H1 (cell line): ENCODE measurements at regions not wholly inside any gene's neighbourhood (a gene's known extent, or its start where the extent isn't known, plus 50 kb on each side); places are given as distances from the start of the nearest gene placed in this dataset.

Experiments used
- CTCF ChIA-PET: fragments of 300-600 bp; sonication (Branson Sonifier 250); formaldehyde crosslinking; loops from one replicate; lab custom pipeline; 2021; ENCODE audit not compliant: partially characterized antibody; lab: Charles Lee
- POLR2A ChIA-PET: fragments of 300-600 bp; sonication (Branson Sonifier 250); formaldehyde crosslinking; loops from one replicate; lab custom pipeline; 2021; ENCODE audit warnings: inconsistent platforms; ENCODE audit not compliant: partially characterized antibody; lab: Charles Lee
- DNase-seq, 2 experiments: peaks; one replicate each; pipeline versions ENCODE4 v3.0.0 to v3.0.0-alpha.2; 2010 to 2022; ENCODE audit warnings: low spot score in 2 of 2, low read depth in 1 of 2, mixed read lengths in 1 of 2
- FAIRE-seq: peaks from 2 replicates; lab custom pipeline; 2011; peaks lifted over from hg19 to GRCh38; lab: Jason Lieb, UNC
- H2AFZ ChIP-seq: 2 replicates; pipeline ENCODE4 v1.8.1; 2012; ENCODE audit warnings: low read length, inconsistent platforms
- H2AK5ac ChIP-seq: 2 replicates; pipeline ENCODE4 v1.6.1; 2013; ENCODE audit warnings: low read depth, low read length
- H2BK120ac ChIP-seq: replicated peaks from 2 replicates; pipeline ENCODE3; 2013; ENCODE audit warnings: low read depth, low read length, inconsistent platforms
- H2BK12ac ChIP-seq: 2 replicates; pipeline ENCODE4 v1.6.1; 2013; ENCODE audit warnings: low read depth, low read length
- H2BK15ac ChIP-seq: 2 replicates; pipeline ENCODE4 v1.6.1; 2013; ENCODE audit warnings: low read length
- H2BK20ac ChIP-seq: 2 replicates; pipeline ENCODE4 v1.6.1; 2013; ENCODE audit warnings: low read length
- H2BK5ac ChIP-seq: 2 replicates; pipeline ENCODE4 v1.6.1; 2013; ENCODE audit warnings: low read depth, low read length
- H3K14ac ChIP-seq: 2 replicates; pipeline ENCODE4 v1.6.1; 2013; ENCODE audit warnings: inconsistent platforms; ENCODE audit not compliant: insufficient read length
- H3K18ac ChIP-seq: 2 replicates; pipeline ENCODE4 v1.6.1; 2013; ENCODE audit warnings: low read length; ENCODE audit errors: extremely low read depth
- H3K23ac ChIP-seq: 2 replicates; pipeline ENCODE4 v1.6.1; 2013; ENCODE audit warnings: inconsistent platforms; ENCODE audit not compliant: insufficient read length
- H3K23me2 ChIP-seq: 2 replicates; pipeline ENCODE4 v1.6.1; 2013; ENCODE audit warnings: low read depth, low read length
- H3K27ac ChIP-seq: 2 replicates; pipeline ENCODE4 v1.6.1; 2011; ENCODE audit warnings: low read depth, low read length, inconsistent platforms
- H3K27me3 ChIP-seq, 4 experiments: replicated peaks in 1 of 4; 1 replicate in 1 of 4; 2 replicates in 3 of 4; pipeline versions ENCODE4 v1.6.1 to v1.8.1; 2011 to 2013; ENCODE audit warnings: low read length in 3 of 4, mild to moderate bottlenecking in 3 of 4, inconsistent platforms in 2 of 4, mixed read lengths in 2 of 4, moderate library complexity in 1 of 4; ENCODE audit not compliant: control insufficient read depth in 3 of 4, insufficient read depth in 3 of 4; ENCODE audit errors: extremely low read depth in 1 of 4
- H3K36me3 ChIP-seq, 4 experiments: 2 replicates each; pipeline versions ENCODE4 v1.6.1 to v1.8.1; 2011 to 2013; ENCODE audit warnings: mild to moderate bottlenecking in 4 of 4, low read length in 3 of 4, moderate library complexity in 2 of 4, control low read depth in 1 of 4, inconsistent platforms in 1 of 4; ENCODE audit not compliant: insufficient read depth in 4 of 4, control insufficient read depth in 2 of 4
- H3K4ac ChIP-seq: replicated peaks from 2 replicates; pipeline ENCODE3; 2013; ENCODE audit warnings: low read length, low read depth, mixed read lengths, inconsistent platforms; ENCODE audit not compliant: insufficient read length
- H3K4me1 ChIP-seq, 4 experiments: replicated peaks in 1 of 4; 1 replicate in 1 of 4; 2 replicates in 3 of 4; pipeline versions ENCODE4 v1.6.1 to v1.8.1; 2011 to 2013; ENCODE audit warnings: low read length in 3 of 4, inconsistent platforms in 2 of 4, mixed read lengths in 1 of 4; ENCODE audit not compliant: insufficient read depth in 4 of 4, control insufficient read depth in 3 of 4
- H3K4me2 ChIP-seq, 2 experiments: 2 replicates each; pipeline versions ENCODE4 v1.6.1 to v1.8.1; 2011 to 2013; ENCODE audit warnings: low read depth in 2 of 2, low read length in 2 of 2, control low read depth in 1 of 2, inconsistent platforms in 1 of 2, mild to moderate bottlenecking in 1 of 2; ENCODE audit not compliant: insufficient read depth in 1 of 2
- H3K4me3 ChIP-seq, 4 experiments: fragments of 200-600, 300-600 bp in 1 of 4; sonication (generic), shearing (Covaris generic), sonication (Bioruptor Twin) in 1 of 4; 2 replicates each; pipeline versions ENCODE4 v1.5.1 to v1.8.1; 2011 to 2016; ENCODE audit warnings: low read length in 4 of 4, low read depth in 3 of 4, control low read depth in 2 of 4, inconsistent platforms in 2 of 4, mild to moderate bottlenecking in 2 of 4, mixed read lengths in 1 of 4, moderate library complexity in 1 of 4; ENCODE audit not compliant: insufficient read depth in 2 of 4; ENCODE audit errors: extremely low read depth in 1 of 4
- H3K56ac ChIP-seq: replicated peaks from 2 replicates; pipeline ENCODE3; 2013; ENCODE audit warnings: low read depth, mild to moderate bottlenecking, mixed read lengths, low read length, inconsistent platforms; ENCODE audit not compliant: insufficient read length
- H3K79me1 ChIP-seq: 2 replicates; pipeline ENCODE4 v1.6.1; 2013; ENCODE audit warnings: low read depth, low read length, control low read depth
- H3K79me2 ChIP-seq, 2 experiments: 2 replicates each; pipeline versions ENCODE4 v1.6.1 to v1.8.1; 2012 to 2013; ENCODE audit warnings: low read length in 2 of 2, mild to moderate bottlenecking in 2 of 2, inconsistent platforms in 1 of 2; ENCODE audit not compliant: insufficient read depth in 2 of 2, control insufficient read depth in 1 of 2
- H3K9ac ChIP-seq, 4 experiments: replicated peaks in 1 of 4; 1 replicate in 1 of 4; 2 replicates in 3 of 4; pipeline versions ENCODE4 v1.6.1 to v1.8.1; 2011 to 2013; ENCODE audit warnings: low read depth in 3 of 4, low read length in 3 of 4, control low read depth in 2 of 4, mild to moderate bottlenecking in 2 of 4, moderate library complexity in 2 of 4, inconsistent platforms in 1 of 4; ENCODE audit errors: extremely low read depth in 1 of 4
- H3K9me3 ChIP-seq, 2 experiments: 2 replicates each; pipeline versions ENCODE4 v1.6.1 to v1.8.1; 2012 to 2013; ENCODE audit warnings: mild to moderate bottlenecking in 2 of 2, moderate library complexity in 2 of 2, control low read depth in 1 of 2, inconsistent platforms in 1 of 2, low read depth in 1 of 2, low read length in 1 of 2, mixed read lengths in 1 of 2; ENCODE audit not compliant: insufficient read depth in 2 of 2
- H4K20me1 ChIP-seq, 2 experiments: replicated peaks in 1 of 2; 2 replicates each; pipeline versions ENCODE3 to v1.8.1; 2011 to 2013; ENCODE audit warnings: inconsistent platforms in 2 of 2, low read length in 2 of 2, mild to moderate bottlenecking in 1 of 2; ENCODE audit not compliant: insufficient read depth in 2 of 2, control insufficient read depth in 1 of 2
- H4K5ac ChIP-seq: 2 replicates; pipeline ENCODE4 v1.6.1; 2013; ENCODE audit warnings: low read length, low read depth, mixed read lengths, inconsistent platforms; ENCODE audit not compliant: insufficient read length
- H4K8ac ChIP-seq: 2 replicates; pipeline ENCODE4 v1.8.0; 2013; ENCODE audit warnings: mild to moderate bottlenecking, moderate library complexity, low read length, inconsistent platforms; ENCODE audit not compliant: insufficient read depth; ENCODE audit errors: extremely low read depth
- H4K91ac ChIP-seq: replicated peaks from 2 replicates; pipeline ENCODE3; 2013; ENCODE audit warnings: low read length, mixed read lengths, inconsistent platforms; ENCODE audit not compliant: insufficient read length
- CHD1 ChIP-seq: IDR thresholded peaks from 2 replicates; pipeline ENCODE4 v1.6.1; 2012; ENCODE audit warnings: low read depth, low read length, improper control_type of control experiment
- CHD2 ChIP-seq: IDR thresholded peaks from 2 replicates; pipeline ENCODE4 v1.6.1; 2012; ENCODE audit warnings: low read length, improper control_type of control experiment
- GABPA ChIP-seq: IDR thresholded peaks from 2 replicates; pipeline ENCODE4 v1.6.1; 2011; ENCODE audit warnings: mild to moderate bottlenecking, low read length, moderate library complexity, borderline replicate concordance; ENCODE audit not compliant: insufficient read depth
- JUND ChIP-seq: IDR thresholded peaks from 2 replicates; pipeline ENCODE4 v1.6.1; 2011; ENCODE audit warnings: mild to moderate bottlenecking, improper control_type of control experiment, low read length
- KDM1A ChIP-seq: fragments of 200-600, 300-600 bp; sonication (generic); IDR thresholded peaks from 2 replicates; pipeline ENCODE4 v1.7.1; 2016; ENCODE audit warnings: mild to moderate bottlenecking, low read length, borderline replicate concordance
- KDM5A ChIP-seq: fragments of 200-600 bp; IDR thresholded peaks from 2 replicates; pipeline ENCODE4 v1.7.1; 2012; ENCODE audit warnings: mild to moderate bottlenecking, low read length, inconsistent platforms, mixed read lengths
- MAFK ChIP-seq: IDR thresholded peaks from 2 replicates; pipeline ENCODE4 v1.6.1; 2012; ENCODE audit warnings: low read depth, mild to moderate bottlenecking, improper control_type of control experiment, low read length
- TBP ChIP-seq: IDR thresholded peaks from 2 replicates; pipeline ENCODE4 v1.6.1; 2011; ENCODE audit warnings: low read depth, low read length, improper control_type of control experiment
- WGBS, 2 experiments: shearing (Covaris generic) in 1 of 2; methylation state at CpG; one replicate each; pipeline versions ENCODE4 v1.1.6 to v1.1.7; 2013 to 2015; ENCODE audit warnings: low lambda C conversion rate in 2 of 2, mixed read lengths in 2 of 2, inconsistent platforms in 1 of 2, low coverage in 1 of 2, missing lambda C conversion rate in 1 of 2; ENCODE audit not compliant: insufficient replicate concordance in 2 of 2, insufficient coverage in 1 of 2, insufficient read length in 1 of 2; ENCODE audit errors: extremely low coverage in 1 of 2, missing lambda C conversion rate in 1 of 2; 5-methylcytosine and 5-hydroxymethylcytosine counted together
- TF ChIP-seq, protein P1 (sequence below): IDR thresholded peaks from 2 replicates; pipeline ENCODE4 v1.6.1; 2012; ENCODE audit warnings: inconsistent platforms

- H2BK15ac ChIP-seq: no peak overlapping the region
- H2AK5ac ChIP-seq: no peak overlapping the region
- no peak overlapping the region for H3K9ac ChIP-seq
- no peak overlapping the region for H3K27ac ChIP-seq
- no peak overlapping the region for H3K4me3 ChIP-seq
- H4K91ac ChIP-seq: no peak overlapping the region
- H4K20me1 ChIP-seq: no peaks in the 10 kb centered on the region
- H3K23ac ChIP-seq: no peak overlapping the region
- no peak for TF ChIP-seq GABPA
- TF ChIP-seq KDM5A: no peak
- TF ChIP-seq JUND: no peak
- no peak for TF ChIP-seq CHD2
- no peak for TF ChIP-seq CHD1
- TF ChIP-seq, protein P1, sequence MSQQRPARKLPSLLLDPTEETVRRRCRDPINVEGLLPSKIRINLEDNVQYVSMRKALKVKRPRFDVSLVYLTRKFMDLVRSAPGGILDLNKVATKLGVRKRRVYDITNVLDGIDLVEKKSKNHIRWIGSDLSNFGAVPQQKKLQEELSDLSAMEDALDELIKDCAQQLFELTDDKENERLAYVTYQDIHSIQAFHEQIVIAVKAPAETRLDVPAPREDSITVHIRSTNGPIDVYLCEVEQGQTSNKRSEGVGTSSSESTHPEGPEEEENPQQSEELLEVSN: no peak
- peak; percentile 61; the same call in 1 of the 2 replicates for TF ChIP-seq MAFK
- no peak for TF ChIP-seq KDM1A
- TF ChIP-seq TBP: no peak
- no peak for DNase-seq
- H3K4ac ChIP-seq: no peak overlapping the region
- H2AFZ ChIP-seq: no peak overlapping the region
- FAIRE-seq: no peak
- H3K56ac ChIP-seq: no peak overlapping the region
- no peak overlapping the region for H2BK5ac ChIP-seq
- no peak overlapping the region for H4K8ac ChIP-seq
- H2BK20ac ChIP-seq: no peak overlapping the region
- H3K4me2 ChIP-seq: no peak overlapping the region
- no peak overlapping the region for H3K18ac ChIP-seq
- H3K79me2 ChIP-seq: no peaks in the 10 kb centered on the region
- no peaks in the 10 kb centered on the region for H3K4me1 ChIP-seq
- no peak overlapping the region for H4K5ac ChIP-seq
- H2BK12ac ChIP-seq: no peak overlapping the region
- no peaks in the 10 kb centered on the region for H3K27me3 ChIP-seq
- no peaks in the 10 kb centered on the region for H3K79me1 ChIP-seq
- CTCF ChIA-PET: no interaction called here
- no peak overlapping the region for H3K14ac ChIP-seq
- no peaks in the 10 kb centered on the region for H3K36me3 ChIP-seq
- 92% methylated on average over 2 of the region's 2 CpGs; no CpG with 5 or more reads in 1 of the 2 experiments for WGBS, 2 experiments
- no peaks in the 10 kb centered on the region for H3K23me2 ChIP-seq
- no peak overlapping the region for H2BK120ac ChIP-seq
- no peaks in the 10 kb centered on the region for H3K9me3 ChIP-seq
- POLR2A ChIA-PET: no interaction called here
These were observed 164.3 kb upstream of the PRDM9 start for GRCh38 chr5:23343121-23343520.
